HG03558 (cell line): ENCODE measurements at regions not wholly inside any gene's neighbourhood (a gene's known extent, or its start where the extent isn't known, plus 50 kb on each side); places are given as distances from the start of the nearest gene placed in this dataset.
"Not testable (repeated sequence)": the region's sequence is repeated elsewhere in the genome, so short reads cannot be mapped to it uniquely, and the experiment has no call there.

Experiments
- ATAC-seq: cut with Tn5 transposase; IDR thresholded peaks from one replicate; pipeline ENCODE4 v1.9.1; 2021; ENCODE audit warnings: moderate number of reproducible peaks; ENCODE audit not compliant: unreplicated experiment; ENCODE audit errors: extremely low read depth

- no peak for ATAC-seq
Measured at GRCh38 chr5:7072188-7072587, 323.8 kb upstream of the ADCY2 start.

GRCh38 chr5:7073666-7074065 lies 322.3 kb upstream of the ADCY2 start:
- ATAC-seq: no peak

GRCh38 chr5:7074176-7074575 lies 321.8 kb upstream of the ADCY2 start:
- ATAC-seq: no peak

GRCh38 chr5:7075470-7075869 lies 320.5 kb upstream of the ADCY2 start:
- no peak for ATAC-seq

GRCh38 chr5:7078101-7078500 lies 317.8 kb upstream of the ADCY2 start:
- ATAC-seq: no peak

GRCh38 chr5:7078901-7079300 lies 317.0 kb upstream of the ADCY2 start:
- ATAC-seq: no peak

- ATAC-seq: no peak
Measured at GRCh38 chr5:7080501-7080900, 315.4 kb upstream of the ADCY2 start.

GRCh38 chr5:7087719-7088297 lies 308.1 kb upstream of the ADCY2 start:
- no peak for ATAC-seq

- ATAC-seq: no peak
Measured at GRCh38 chr5:7088849-7089248, 307.1 kb upstream of the ADCY2 start.

GRCh38 chr5:7094626-7095025 lies 301.3 kb upstream of the ADCY2 start:
- no peak for ATAC-seq

- no peak for ATAC-seq
Measured at GRCh38 chr5:7096294-7096693, 299.6 kb upstream of the ADCY2 start.

- ATAC-seq: no peak
Measured at GRCh38 chr5:7105358-7105757, 290.6 kb upstream of the ADCY2 start.

GRCh38 chr5:7117961-7118360 lies 278.0 kb upstream of the ADCY2 start:
- ATAC-seq: no peak

GRCh38 chr5:7131680-7132079 lies 264.3 kb upstream of the ADCY2 start:
- no peak for ATAC-seq

- no peak for ATAC-seq
Measured at GRCh38 chr5:7146886-7147285, 249.1 kb upstream of the ADCY2 start.

- no peak for ATAC-seq
Measured at GRCh38 chr5:7157083-7157482, 238.9 kb upstream of the ADCY2 start.

- ATAC-seq: no peak
Measured at GRCh38 chr5:7169240-7169878, 226.6 kb upstream of the ADCY2 start.

- ATAC-seq: not testable (repeated sequence)
Measured at GRCh38 chr5:7170785-7171184, 225.2 kb upstream of the ADCY2 start.

- ATAC-seq: no peak
Measured at GRCh38 chr5:7179364-7179763, 216.6 kb upstream of the ADCY2 start.

GRCh38 chr5:7181841-7182240 lies 214.1 kb upstream of the ADCY2 start:
- ATAC-seq: no peak

GRCh38 chr5:7185742-7186141 lies 210.2 kb upstream of the ADCY2 start:
- ATAC-seq: no peak

GRCh38 chr5:7186818-7187217 lies 209.1 kb upstream of the ADCY2 start:
- ATAC-seq: no peak
